ENCODE measurements at regions not wholly inside any gene's neighbourhood (a gene's known extent, or its start where the extent isn't known, plus 50 kb on each side); places are given as distances from the start of the nearest gene placed in this dataset.
"Not testable (repeated sequence)": the region's sequence is repeated elsewhere in the genome, so short reads cannot be mapped to it uniquely, and the experiment has no call there.

DNA sequence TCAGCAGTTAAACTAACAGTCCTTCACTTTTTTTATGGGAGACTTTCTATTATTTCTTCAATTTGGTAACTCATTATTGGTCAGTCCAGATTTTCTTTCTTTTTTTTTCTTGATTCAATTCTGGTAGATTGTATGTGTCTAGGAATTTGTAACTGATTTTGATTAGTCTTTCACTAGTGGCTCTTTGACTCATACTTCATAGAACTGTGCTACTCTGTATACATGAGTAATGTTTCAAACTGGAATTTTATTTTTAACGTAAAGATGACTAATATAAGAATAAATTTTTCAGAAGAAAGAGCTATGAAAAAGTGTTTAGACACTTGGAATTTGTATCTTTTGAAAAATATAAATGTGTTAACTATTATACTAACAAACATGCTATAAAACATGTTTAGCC is 813.0 kb downstream of the TRAM1L1 start:
- DNase-seq, result no peak

GRCh38 chr4:116260931-116261330 is 824.4 kb downstream of the TRAM1L1 start:
- DNase-seq, result not testable (repeated sequence)

DNA sequence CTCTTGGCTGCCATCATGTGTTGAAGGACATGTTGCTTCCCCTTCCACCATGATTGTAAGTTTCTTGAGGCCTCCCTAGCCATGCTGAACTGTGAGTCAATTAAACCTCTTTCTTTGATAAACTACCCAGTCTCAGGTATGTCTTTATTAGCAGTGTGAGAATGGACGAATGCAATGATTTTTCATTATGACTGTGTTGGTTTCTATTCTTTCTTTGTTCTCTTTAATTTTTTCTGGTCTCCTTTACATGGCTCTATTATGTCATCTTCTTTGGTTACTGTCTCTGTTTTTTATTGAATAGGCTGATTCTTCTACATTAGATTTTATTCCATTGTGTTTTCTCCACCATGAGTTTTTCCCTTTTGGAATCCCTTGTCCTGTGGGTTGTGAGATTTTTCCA is 840.6 kb downstream of the TRAM1L1 start:
- DNase-seq, result no peak

DNA sequence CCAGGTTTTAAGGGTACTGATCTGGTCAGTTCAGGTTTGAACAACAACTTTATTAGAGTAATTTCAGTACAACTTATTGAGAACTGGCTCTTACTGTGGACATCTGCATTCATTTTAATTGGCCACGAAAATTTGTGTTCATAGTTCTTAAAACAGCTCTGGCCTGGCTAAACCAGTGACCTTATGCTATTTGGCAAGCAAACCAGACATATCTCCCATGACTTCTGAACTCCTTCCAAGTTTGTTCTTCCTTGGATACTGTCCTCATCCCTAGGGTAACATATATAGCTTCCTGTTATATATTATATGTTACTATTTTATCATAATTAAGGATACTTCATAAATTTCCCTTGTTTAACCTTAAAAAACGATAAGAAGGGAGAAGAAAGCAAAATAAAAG is 841.9 kb downstream of the TRAM1L1 start:
- no peak for DNase-seq

GRCh38 chr4:116233971-116234370 is 851.4 kb downstream of the TRAM1L1 start:
- DNase-seq, result no peak

GRCh38 chr4:116231999-116232398 is 853.4 kb downstream of the TRAM1L1 start:
- DNase-seq, result not testable (repeated sequence)

DNA sequence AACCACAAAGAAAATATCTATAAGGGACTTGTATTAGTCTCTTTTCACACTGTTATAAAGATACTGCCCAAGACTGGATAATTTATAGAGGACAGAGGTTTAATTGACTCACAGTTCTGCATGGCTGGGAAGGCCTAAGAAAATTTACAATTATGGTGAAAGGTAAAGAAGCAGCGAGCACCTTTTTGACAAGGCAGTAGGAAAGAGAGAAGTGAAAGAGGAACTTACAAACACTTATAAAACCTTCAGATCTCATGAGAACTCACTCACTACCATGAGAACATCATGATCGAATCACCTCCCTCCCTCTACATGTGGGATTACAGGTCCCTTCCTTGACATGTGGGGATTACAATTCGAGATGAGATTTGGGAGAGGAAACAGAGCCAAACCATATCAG is 856.0 kb downstream of the TRAM1L1 start:
- no peak for DNase-seq

GRCh38 chr4:116223040-116223732 is 862.2 kb downstream of the TRAM1L1 start:
- DNase-seq, result no peak

- no peak for DNase-seq
Measured at GRCh38 chr4:116217781-116218180, 867.6 kb downstream of the TRAM1L1 start.

DNA sequence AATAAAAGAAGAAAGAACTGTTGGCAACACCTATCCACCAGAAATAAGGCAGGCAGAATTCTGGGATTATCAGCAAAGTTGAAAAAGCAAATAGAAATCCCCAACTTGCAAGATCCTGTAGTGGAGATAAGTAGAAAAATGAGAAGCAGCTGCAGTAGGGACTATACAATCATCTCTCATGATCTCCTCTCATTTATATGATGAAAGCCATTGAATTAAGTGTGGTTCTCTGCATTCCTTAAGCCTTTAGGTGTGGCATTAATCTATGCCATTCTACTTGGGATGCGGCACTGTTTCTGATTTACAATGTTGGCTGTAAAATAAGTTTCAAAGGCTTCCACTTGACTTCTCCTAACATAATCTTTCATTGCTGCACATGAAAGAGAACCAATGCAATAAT is 869.8 kb downstream of the TRAM1L1 start:
- no peak for DNase-seq

GRCh38 chr4:116202524-116202923 is 882.9 kb downstream of the TRAM1L1 start:
- no peak for DNase-seq

- no peak for DNase-seq
Measured at GRCh38 chr4:116197317-116197809, 888.0 kb downstream of the TRAM1L1 start.

- DNase-seq, result no peak
Measured at GRCh38 chr4:116183241-116183640, 902.1 kb downstream of the TRAM1L1 start.

GRCh38 chr4:116180157-116180601 is 905.2 kb downstream of the TRAM1L1 start:
- no peak for DNase-seq

GRCh38 chr4:116151371-116151770 is 934.0 kb downstream of the TRAM1L1 start:
- not testable (repeated sequence) for DNase-seq

- no peak for DNase-seq
Measured at GRCh38 chr4:116150152-116150551, 935.2 kb downstream of the TRAM1L1 start.

DNA sequence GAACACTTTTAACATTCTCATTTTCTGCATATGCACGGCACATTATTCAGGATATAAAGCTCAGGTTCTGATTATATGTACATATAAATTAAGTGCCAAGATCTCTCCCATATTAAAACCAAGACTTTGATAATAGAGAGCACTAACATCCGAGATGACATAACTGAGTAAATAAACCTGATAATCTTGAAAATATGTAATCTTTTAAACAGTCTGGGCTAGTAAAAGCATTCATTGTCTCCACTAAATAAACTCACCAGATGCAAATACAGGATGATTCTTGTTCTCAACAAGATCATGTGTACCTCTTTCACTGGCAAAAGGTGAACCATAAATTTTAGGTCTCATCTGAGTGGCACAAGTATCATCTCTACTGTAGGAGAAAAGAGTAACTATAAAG is 942.2 kb downstream of the TRAM1L1 start:
- no peak for DNase-seq

GRCh38 chr4:116132946-116133345 is 952.4 kb downstream of the TRAM1L1 start:
- no peak for DNase-seq

DNA sequence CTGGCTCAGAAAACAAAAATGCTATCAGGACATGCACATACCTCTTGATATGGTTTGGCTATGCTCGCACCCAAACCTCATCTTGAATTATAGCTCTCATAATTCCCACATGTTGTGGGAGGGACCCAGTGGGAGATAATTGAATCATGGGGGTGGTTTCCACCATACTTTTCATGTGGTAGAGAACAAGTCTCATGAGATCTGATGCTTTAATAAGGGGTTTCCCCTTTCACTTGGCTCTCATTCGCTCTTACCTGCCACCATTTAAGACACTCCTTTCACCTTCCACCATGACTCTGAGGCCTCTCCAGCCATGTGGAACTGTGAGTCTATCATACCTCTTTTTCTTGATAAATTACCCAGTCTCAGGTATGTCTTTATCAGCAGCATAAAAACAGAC is 958.6 kb downstream of the TRAM1L1 start:
- DNase-seq, result no peak

DNA sequence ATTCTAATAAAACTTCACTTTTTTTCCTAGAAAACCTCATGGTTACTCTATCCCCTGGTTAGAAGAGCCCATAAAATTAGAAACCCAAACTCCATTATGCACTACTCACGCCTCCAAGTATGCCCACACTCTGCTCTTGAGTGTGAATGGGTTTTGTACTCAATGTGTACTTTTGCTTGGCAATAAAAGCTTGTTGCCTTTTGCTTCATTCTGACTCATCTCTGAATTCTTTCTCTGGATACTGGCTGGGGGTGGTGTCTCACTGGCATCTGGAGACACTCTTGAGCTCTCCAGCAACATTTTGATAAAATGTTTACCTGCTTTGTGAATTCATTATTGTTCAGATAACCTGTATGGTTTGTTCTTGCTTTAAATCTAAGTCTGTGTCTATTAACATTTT is 963.3 kb downstream of the TRAM1L1 start:
- peak; percentile 9 for DNase-seq

GRCh38 chr4:116118221-116118620 is 967.2 kb downstream of the TRAM1L1 start:
- no peak for DNase-seq

- DNase-seq, result not testable (repeated sequence)
Measured at GRCh38 chr4:116112861-116113260, 972.5 kb downstream of the TRAM1L1 start.

- no peak for DNase-seq
Measured at GRCh38 chr4:116110713-116111112, 974.7 kb downstream of the TRAM1L1 start.

GRCh38 chr4:116108606-116109005 is 976.8 kb downstream of the TRAM1L1 start:
- DNase-seq, result no peak

DNA sequence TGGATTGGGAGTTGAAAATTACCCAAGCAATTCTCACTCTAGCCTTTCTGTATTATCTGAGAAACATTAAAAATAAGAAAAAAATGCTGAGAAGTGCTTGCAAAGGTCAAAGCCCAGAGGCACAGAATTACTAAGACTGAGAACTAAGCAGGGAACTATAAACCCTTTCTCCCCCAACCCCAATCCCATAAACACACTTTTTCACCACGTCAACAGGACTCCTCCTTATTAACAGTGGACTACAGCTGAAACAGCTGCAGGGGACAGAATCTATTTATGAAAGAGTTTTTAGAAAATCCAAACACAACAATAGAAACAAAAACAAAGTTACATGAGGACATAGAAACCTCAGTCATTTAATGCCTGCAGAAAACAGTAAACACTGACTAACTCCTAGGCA is 984.1 kb downstream of the TRAM1L1 start:
- no peak for DNase-seq
